HEK293 (cell line): ENCODE measurements at regions not wholly inside any gene's neighbourhood (a gene's known extent, or its start where the extent isn't known, plus 50 kb on each side); places are given as distances from the start of the nearest gene placed in this dataset.

Experiments used
- CTCF ChIA-PET: fragments of 350-600 bp; formaldehyde crosslinking; extraction: SDS; loops from one replicate; lab custom pipeline; 2021; ENCODE audit warnings: antibody characterized with exemption; lab: Yijun Ruan, JAX
- POLR2A ChIA-PET: fragments of 300-600 bp; formaldehyde crosslinking; extraction: SDS; loops from one replicate; lab custom pipeline; 2020; ENCODE audit warnings: antibody characterized with exemption, inconsistent platforms; lab: Yijun Ruan, JAX
- H3K27ac ChIP-seq: fragments of 200-500 bp; sonication (Bioruptor generic); 2 replicates; pipeline ENCODE4 v1.5.1; 2014; ENCODE audit warnings: low read depth, low read length, control low read depth, inconsistent platforms; ENCODE audit errors: extremely low read depth
- H3K36me3 ChIP-seq, 2 experiments: fragments of 200-500 bp in 1 of 2; sonication (Bioruptor generic) in 1 of 2; 1 replicate in 1 of 2; 2 replicates in 1 of 2; pipeline ENCODE4 v1.5.1; 2014 to 2017; ENCODE audit warnings: inconsistent platforms in 2 of 2, low read length in 2 of 2; ENCODE audit not compliant: control insufficient read depth in 2 of 2, insufficient read depth in 1 of 2
- H3K4me1 ChIP-seq: fragments of 200-500 bp; sonication (Bioruptor generic); 2 replicates; pipeline ENCODE4 v1.5.1; 2014; ENCODE audit warnings: mild to moderate bottlenecking, low read length, inconsistent platforms; ENCODE audit not compliant: control insufficient read depth, insufficient read depth
- H3K4me3 ChIP-seq: 2 replicates; pipeline ENCODE4 v1.5.1; 2011; ENCODE audit warnings: low read depth, mild to moderate bottlenecking, control low read depth, low read length, moderate library complexity
- H3K9me3 ChIP-seq: fragments of 200-500 bp; sonication (Bioruptor generic); 2 replicates; pipeline ENCODE4 v1.5.1; 2014; ENCODE audit warnings: low read depth, low read length, inconsistent platforms; ENCODE audit not compliant: control insufficient read depth, insufficient read depth
- OSR2 ChIP-seq: fragments of 450-650 bp; formaldehyde crosslinking; IDR thresholded peaks from 2 replicates; pipeline ENCODE4 v1.5.1; 2016; ENCODE audit warnings: missing biosample characterization, missing genetic modification characterization
- PRDM4 ChIP-seq: fragments of 450-650 bp; formaldehyde crosslinking; IDR thresholded peaks from 2 replicates; pipeline ENCODE4 v1.5.1; 2017; ENCODE audit warnings: missing biosample characterization, missing genetic modification characterization
- ZBTB1 ChIP-seq: fragments of 450-650 bp; formaldehyde crosslinking; IDR thresholded peaks from 2 replicates; pipeline ENCODE4 v1.5.1; 2016; ENCODE audit warnings: missing biosample characterization, missing genetic modification characterization
- ZBTB44 ChIP-seq: fragments of 450-650 bp; IDR thresholded peaks from 2 replicates; pipeline ENCODE4 v1.5.1; 2018; ENCODE audit warnings: missing biosample characterization, mild to moderate bottlenecking, missing genetic modification characterization
- ZBTB8A ChIP-seq: fragments of 450-650 bp; formaldehyde crosslinking; IDR thresholded peaks from 2 replicates; pipeline ENCODE4 v1.5.1; 2016; ENCODE audit warnings: missing biosample characterization, missing genetic modification characterization
- ZNF202 ChIP-seq: fragments of 450-650 bp; formaldehyde crosslinking; IDR thresholded peaks from 2 replicates; pipeline ENCODE4 v1.5.1; 2016; ENCODE audit warnings: missing biosample characterization, missing genetic modification characterization, borderline replicate concordance
- ZNF221 ChIP-seq: fragments of 450-650 bp; formaldehyde crosslinking; IDR thresholded peaks from 2 replicates; pipeline ENCODE4 v1.5.1; 2017; ENCODE audit warnings: missing biosample characterization, missing genetic modification characterization, borderline replicate concordance
- ZNF223 ChIP-seq: fragments of 450-650 bp; formaldehyde crosslinking; IDR thresholded peaks from 2 replicates; pipeline ENCODE4 v1.5.1; 2016; ENCODE audit warnings: missing biosample characterization, missing genetic modification characterization
- ZNF23 ChIP-seq: fragments of 450-650 bp; formaldehyde crosslinking; IDR thresholded peaks from 2 replicates; pipeline ENCODE4 v1.5.1; 2016; ENCODE audit warnings: missing biosample characterization, missing genetic modification characterization, borderline replicate concordance
- ZNF274 ChIP-seq, 2 experiments: fragments of 200-500 bp in 1 of 2; fragments of 450-650 bp in 1 of 2; sonication (Bioruptor generic) in 1 of 2; formaldehyde crosslinking in 1 of 2; IDR thresholded peaks; 2 replicates each; pipeline versions ENCODE4 v1.5.1 to v1.6.1; 2014 to 2016; ENCODE audit warnings: borderline replicate concordance in 1 of 2, inconsistent platforms in 1 of 2, low read length in 1 of 2, missing biosample characterization in 1 of 2, missing genetic modification characterization in 1 of 2
- ZNF302 ChIP-seq: fragments of 450-650 bp; formaldehyde crosslinking; IDR thresholded peaks from 2 replicates; pipeline ENCODE4 v1.5.1; 2016; ENCODE audit warnings: missing biosample characterization, missing genetic modification characterization, low read depth
- ZNF394 ChIP-seq: fragments of 450-650 bp; formaldehyde crosslinking; IDR thresholded peaks from 2 replicates; pipeline ENCODE4 v1.5.1; 2016; ENCODE audit warnings: missing biosample characterization, missing genetic modification characterization, mild to moderate bottlenecking, moderate library complexity, borderline replicate concordance
- ZNF449 ChIP-seq: fragments of 450-650 bp; formaldehyde crosslinking; IDR thresholded peaks from 2 replicates; pipeline ENCODE4 v1.5.1; 2017; ENCODE audit warnings: missing biosample characterization, mild to moderate bottlenecking, missing genetic modification characterization, moderate library complexity
- ZNF513 ChIP-seq: fragments of 450-650 bp; IDR thresholded peaks from 2 replicates; pipeline ENCODE4 v1.5.1; 2018; ENCODE audit warnings: missing biosample characterization, missing genetic modification characterization
- ZNF518A ChIP-seq: fragments of 450-650 bp; formaldehyde crosslinking; conservative IDR thresholded peaks from 2 replicates; pipeline ENCODE4 v1.5.1; 2016; ENCODE audit warnings: low read depth, missing biosample characterization, missing genetic modification characterization
- ZNF623 ChIP-seq: fragments of 450-650 bp; formaldehyde crosslinking; IDR thresholded peaks from 2 replicates; pipeline ENCODE4 v1.5.1; 2016; ENCODE audit warnings: missing biosample characterization, missing genetic modification characterization
- ZNF624 ChIP-seq: fragments of 450-650 bp; formaldehyde crosslinking; IDR thresholded peaks from 2 replicates; pipeline ENCODE4 v1.5.1; 2017; ENCODE audit warnings: missing biosample characterization, missing genetic modification characterization
- ZNF776 ChIP-seq: fragments of 450-650 bp; formaldehyde crosslinking; IDR thresholded peaks from 2 replicates; pipeline ENCODE4 v1.5.0; 2017; ENCODE audit warnings: missing biosample characterization, missing genetic modification characterization, borderline replicate concordance
- ZNF843 ChIP-seq: fragments of 450-650 bp; formaldehyde crosslinking; IDR thresholded peaks from 2 replicates; pipeline ENCODE4 v1.5.1; 2016; ENCODE audit warnings: missing biosample characterization, missing genetic modification characterization
- TF ChIP-seq, protein P1 (sequence below): fragments of 450-650 bp; formaldehyde crosslinking; IDR thresholded peaks from 2 replicates; pipeline ENCODE4 v1.5.1; 2016; ENCODE audit warnings: missing biosample characterization, missing genetic modification characterization

DNA sequence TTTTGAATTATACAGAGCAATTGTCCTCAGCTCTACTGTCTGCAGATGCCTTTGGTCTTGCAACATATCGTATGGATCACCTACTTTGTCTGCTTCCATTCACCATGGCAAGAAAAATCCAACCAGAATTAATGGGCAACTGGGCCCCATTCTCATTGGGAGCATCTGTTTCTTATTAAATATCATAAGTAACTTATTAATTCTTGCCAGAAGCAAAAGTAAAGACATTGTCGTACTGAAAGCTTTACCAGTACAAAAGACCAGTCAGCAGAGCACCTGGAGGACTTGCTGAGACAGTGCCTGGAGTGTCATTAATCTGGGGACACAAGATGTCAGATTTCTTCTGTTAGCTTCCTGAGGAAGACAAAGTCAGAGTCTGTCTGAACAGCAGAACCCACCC, 404.5 kb downstream of the INHBA start:
- Histone ChIP-seq H3K4me3 (no peak overlapping the region), H3K4me1 (no peaks in the 10 kb centered on the region), H3K27ac (no peak overlapping the region), H3K9me3 (no peaks in the 10 kb centered on the region), H3K36me3 (no peaks in the 10 kb centered on the region)
- ChIA-PET CTCF (interaction anchor here (0.6 kb wide), 1 partner anchor 12 kb away, joined by 3 read pairs; no protein-coding TSS in a partner anchor), POLR2A (no interaction called here)
- TF ChIP-seq ZNF202 (tag by site-specific recombination) (no peak), ZNF624 (no peak), ZNF843 (no peak), OSR2 (no peak), ZNF274 (IDR thresholded peaks at IDR 0.05; ENCODE audit: low read length) (no peak), ZNF274 (tag by site-specific recombination; IDR thresholded peaks at IDR 0.05; ENCODE audit: borderline replicate concordance) (no peak), ZNF623 (no peak), ZNF518A (tag by site-specific recombination) (no peak), ZNF394 (tag by site-specific recombination) (no peak), ZNF302 (tag by site-specific recombination) (no peak), ZBTB1 (tag by site-specific recombination) (no peak), ZNF776 (tag by site-specific recombination) (no peak), PRDM4 (tag by site-specific recombination) (no peak)
- TF ChIP-seq, protein P1, sequence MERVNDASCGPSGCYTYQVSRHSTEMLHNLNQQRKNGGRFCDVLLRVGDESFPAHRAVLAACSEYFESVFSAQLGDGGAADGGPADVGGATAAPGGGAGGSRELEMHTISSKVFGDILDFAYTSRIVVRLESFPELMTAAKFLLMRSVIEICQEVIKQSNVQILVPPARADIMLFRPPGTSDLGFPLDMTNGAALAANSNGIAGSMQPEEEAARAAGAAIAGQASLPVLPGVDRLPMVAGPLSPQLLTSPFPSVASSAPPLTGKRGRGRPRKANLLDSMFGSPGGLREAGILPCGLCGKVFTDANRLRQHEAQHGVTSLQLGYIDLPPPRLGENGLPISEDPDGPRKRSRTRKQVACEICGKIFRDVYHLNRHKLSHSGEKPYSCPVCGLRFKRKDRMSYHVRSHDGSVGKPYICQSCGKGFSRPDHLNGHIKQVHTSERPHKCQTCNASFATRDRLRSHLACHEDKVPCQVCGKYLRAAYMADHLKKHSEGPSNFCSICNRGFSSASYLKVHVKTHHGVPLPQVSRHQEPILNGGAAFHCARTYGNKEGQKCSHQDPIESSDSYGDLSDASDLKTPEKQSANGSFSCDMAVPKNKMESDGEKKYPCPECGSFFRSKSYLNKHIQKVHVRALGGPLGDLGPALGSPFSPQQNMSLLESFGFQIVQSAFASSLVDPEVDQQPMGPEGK (tag by site-specific recombination), result no peak

- Histone ChIP-seq H3K9me3 (no peaks in the 10 kb centered on the region), H3K4me1 (no peaks in the 10 kb centered on the region), H3K4me3 (no peak overlapping the region), H3K36me3 (no peaks in the 10 kb centered on the region), H3K27ac (no peak overlapping the region)
- POLR2A ChIA-PET, result no interaction called here
- CTCF ChIA-PET, result no interaction called here
- no peak for TF ChIP-seq ZNF23
- TF ChIP-seq ZNF449 (tag by site-specific recombination), result peak; percentile 84
- no peak for TF ChIP-seq ZNF223
- TF ChIP-seq ZNF221 (tag by site-specific recombination), result no peak
- no peak for TF ChIP-seq ZNF513 (tag by site-specific recombination)
- TF ChIP-seq ZBTB44 (tag by site-specific recombination), result no peak
- TF ChIP-seq ZBTB8A (tag by site-specific recombination), result no peak
Observed at GRCh38 chr7:41297166-41297565, 405.7 kb downstream of the INHBA start.
